Activated CD4-positive, alpha-beta memory T cell treated with anti-CD3 and anti-CD28 coated beads for 36 hours (primary cell): ENCODE measurements at regions not wholly inside any gene's neighbourhood (a gene's known extent, or its start where the extent isn't known, plus 50 kb on each side); places are given as distances from the start of the nearest gene placed in this dataset.
"Not testable (repeated sequence)": the region's sequence is repeated elsewhere in the genome, so short reads cannot be mapped to it uniquely, and the experiment has no call there.

ENCODE experiments used
- CTCF ChIA-PET: fragments of 350-600 bp; sonication (Branson Sonifier 250); formaldehyde crosslinking; loops from one replicate; lab custom pipeline; 2021; ENCODE audit warnings: antibody characterized with exemption, inconsistent platforms; lab: Charles Lee
- POLR2A ChIA-PET: fragments of 350-600 bp; sonication (Branson Sonifier 250); formaldehyde crosslinking; loops from one replicate; lab custom pipeline; 2021; ENCODE audit warnings: antibody characterized with exemption; lab: Charles Lee
- DNase-seq: peaks from one replicate; pipeline ENCODE4 v3.0.0-alpha.2; 2020
- H3K27ac Mint-ChIP-seq: one replicate; pipeline ENCODE4 v1.8.0; 2021; ENCODE audit warnings: mixed read lengths
- H3K27me3 Mint-ChIP-seq: one replicate; pipeline ENCODE4 v1.8.0; 2021; ENCODE audit warnings: mixed read lengths
- H3K36me3 Mint-ChIP-seq: one replicate; pipeline ENCODE4 v1.8.0; 2021; ENCODE audit warnings: mixed read lengths
- H3K4me1 Mint-ChIP-seq: one replicate; pipeline ENCODE4 v1.8.0; 2021; ENCODE audit warnings: low read depth, mixed read lengths
- H3K4me3 Mint-ChIP-seq: one replicate; pipeline ENCODE4 v1.8.0; 2021; ENCODE audit warnings: mild to moderate bottlenecking, mixed read lengths
- H3K9me3 Mint-ChIP-seq: one replicate; pipeline ENCODE4 v1.8.0; 2021; ENCODE audit warnings: mixed read lengths
- intact Hi-C: fragments of 100-400 bp; cut with micrococcal nuclease; formaldehyde crosslinking; loops from one replicate; pipeline ENCODE4 v1.15.1; 2023

DNA sequence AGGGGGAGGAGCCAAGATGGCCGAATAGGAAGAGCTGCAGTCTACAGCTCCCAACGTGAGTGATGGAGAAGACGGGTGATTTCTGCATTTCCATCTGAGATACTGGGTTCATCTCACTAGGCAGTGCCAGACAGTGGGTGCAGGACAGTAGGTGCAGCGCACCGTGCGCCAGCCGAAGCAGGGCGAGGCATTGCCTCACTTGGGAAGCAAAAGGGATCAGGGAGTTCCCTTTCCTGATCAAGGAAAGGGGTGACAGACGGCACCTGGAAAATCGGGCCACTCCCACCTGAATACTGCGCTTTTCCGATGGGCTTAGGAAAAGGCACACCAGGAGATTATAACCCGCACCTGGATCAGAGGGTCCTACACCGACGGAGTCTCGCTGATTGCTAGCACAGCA lies 121.1 kb upstream of the SESTD1 start:
- H3K27me3 Mint-ChIP-seq, intact Hi-C loops, H3K4me1 Mint-ChIP-seq, DNase-seq, H3K4me3 Mint-ChIP-seq, H3K27ac Mint-ChIP-seq, H3K9me3 Mint-ChIP-seq, POLR2A ChIA-PET, H3K36me3 Mint-ChIP-seq, CTCF ChIA-PET: not testable (repeated sequence)

DNA sequence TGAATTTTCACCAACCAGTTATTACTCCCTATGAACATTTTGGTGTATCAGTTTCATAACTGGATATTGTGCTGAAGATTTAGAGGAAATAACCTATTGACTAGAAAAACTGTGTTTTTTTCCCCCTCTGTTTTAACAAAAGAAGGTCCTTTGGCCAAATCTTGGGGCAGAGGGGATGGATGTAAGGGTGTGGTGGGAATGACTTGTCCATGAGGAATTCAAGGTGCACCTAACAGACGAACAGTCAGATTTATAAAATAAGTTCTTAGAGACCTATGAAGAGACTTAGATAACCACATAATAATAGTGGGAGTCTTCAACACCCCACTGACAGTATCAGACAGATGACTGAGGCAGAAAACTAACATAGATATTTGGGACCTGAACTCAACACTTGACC lies 119.3 kb upstream of the SESTD1 start:
- Mint-ChIP-seq H3K36me3 (no peaks in the 10 kb centered on the region), H3K27me3 (peaks cover 3% of the 10 kb centered on the region), H3K27ac (no peak overlapping the region), H3K9me3 (no peaks in the 10 kb centered on the region), H3K4me3 (no peak overlapping the region), H3K4me1 (no peaks in the 10 kb centered on the region)
- POLR2A ChIA-PET, result no interaction called here
- no peak for DNase-seq
- intact Hi-C loops, result no loop called here
- CTCF ChIA-PET, result no interaction called here

DNA sequence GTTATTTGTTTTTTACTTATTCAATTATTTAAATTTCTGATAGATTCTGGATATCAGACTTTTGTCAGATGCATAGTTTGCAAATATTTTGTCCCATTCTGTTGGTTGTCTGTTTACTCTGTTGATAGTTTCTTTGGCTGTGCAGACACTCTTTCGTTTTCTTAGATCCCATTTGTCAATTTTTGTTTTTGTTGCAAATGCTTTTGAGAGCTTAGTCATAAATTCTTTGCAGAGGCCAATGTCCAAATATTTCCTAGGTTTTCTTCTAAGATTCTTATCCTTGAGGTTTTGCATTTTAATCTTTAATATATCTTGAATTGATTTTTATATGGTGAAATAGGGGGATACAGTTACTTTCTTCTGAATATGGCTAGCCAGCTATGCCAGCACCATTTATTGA lies 112.7 kb upstream of the SESTD1 start:
- H3K27me3 Mint-ChIP-seq, result peaks cover 6% of the 10 kb centered on the region

GRCh38 chr2:179376881-179377280 lies 112.2 kb upstream of the SESTD1 start:
- no peaks in the 10 kb centered on the region for H3K9me3 Mint-ChIP-seq
- DNase-seq, result no peak
- ChIA-PET POLR2A (no interaction called here), CTCF (no interaction called here)
- H3K4me3 Mint-ChIP-seq, result no peak overlapping the region
- H3K36me3 Mint-ChIP-seq, result no peaks in the 10 kb centered on the region
- H3K27ac Mint-ChIP-seq, result no peak overlapping the region
- intact Hi-C loops, result no loop called here
- no peaks in the 10 kb centered on the region for H3K4me1 Mint-ChIP-seq
- peaks cover 6% of the 10 kb centered on the region for H3K27me3 Mint-ChIP-seq

More for the DNA sequence above, 112.7 kb upstream of the SESTD1 start:
- no peak for DNase-seq
- no peak overlapping the region for H3K4me3 Mint-ChIP-seq
- H3K36me3 Mint-ChIP-seq, result no peaks in the 10 kb centered on the region
- intact Hi-C loops, result no loop called here
- ChIA-PET POLR2A (no interaction called here), CTCF (no interaction called here)
- H3K9me3 Mint-ChIP-seq, result no peaks in the 10 kb centered on the region
- H3K4me1 Mint-ChIP-seq, result no peaks in the 10 kb centered on the region
- no peak overlapping the region for H3K27ac Mint-ChIP-seq

DNA sequence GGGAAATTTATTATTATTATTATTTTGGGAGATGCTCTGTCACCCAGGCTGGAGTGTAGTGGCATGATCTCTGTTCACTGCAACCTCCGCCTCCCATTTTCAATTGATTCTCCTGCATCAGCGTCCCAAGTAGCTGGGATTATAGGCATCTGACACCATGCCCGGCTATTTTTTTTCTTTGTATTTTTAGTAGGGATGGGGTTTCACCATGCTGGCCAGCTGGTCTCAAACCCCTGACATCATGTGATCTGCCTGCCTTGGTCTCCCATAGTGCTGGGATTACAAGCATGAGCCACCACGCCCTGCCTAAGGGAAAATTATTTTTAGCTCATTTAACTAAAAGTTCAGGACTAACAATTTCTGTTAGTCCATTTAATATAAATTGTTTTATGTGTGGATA lies 109.2 kb upstream of the SESTD1 start:
- intact Hi-C loops, result no loop called here
- H3K27me3 Mint-ChIP-seq, result peaks cover 5% of the 10 kb centered on the region
- DNase-seq, result no peak
- POLR2A ChIA-PET, result no interaction called here
- no peaks in the 10 kb centered on the region for H3K9me3 Mint-ChIP-seq
- H3K36me3 Mint-ChIP-seq, result no peaks in the 10 kb centered on the region
- CTCF ChIA-PET, result no interaction called here
- no peak overlapping the region for H3K27ac Mint-ChIP-seq
- no peaks in the 10 kb centered on the region for H3K4me1 Mint-ChIP-seq
- H3K4me3 Mint-ChIP-seq, result no peak overlapping the region

DNA sequence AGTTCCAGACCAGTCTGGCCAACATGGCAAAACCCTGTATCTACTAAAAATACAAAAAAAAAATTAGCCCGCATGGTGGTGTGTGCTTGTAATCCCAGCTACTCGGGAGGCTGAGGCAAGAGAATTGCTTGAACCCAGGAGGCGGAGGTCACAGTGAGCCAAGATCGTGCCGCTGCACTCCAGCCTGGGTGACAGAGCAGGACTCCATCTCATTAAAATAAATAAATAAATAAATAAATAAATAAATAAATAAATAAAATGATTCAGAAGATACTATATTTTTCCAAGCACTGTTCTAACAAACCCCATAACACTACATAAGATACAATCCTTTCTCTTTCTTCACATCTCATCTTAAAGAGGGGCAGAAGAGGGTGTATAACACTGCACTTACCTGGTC lies 100.9 kb upstream of the SESTD1 start:
- H3K36me3 Mint-ChIP-seq, H3K27ac Mint-ChIP-seq, CTCF ChIA-PET, intact Hi-C loops, H3K4me3 Mint-ChIP-seq, H3K9me3 Mint-ChIP-seq, POLR2A ChIA-PET, H3K27me3 Mint-ChIP-seq, H3K4me1 Mint-ChIP-seq, DNase-seq: not testable (repeated sequence)

DNA sequence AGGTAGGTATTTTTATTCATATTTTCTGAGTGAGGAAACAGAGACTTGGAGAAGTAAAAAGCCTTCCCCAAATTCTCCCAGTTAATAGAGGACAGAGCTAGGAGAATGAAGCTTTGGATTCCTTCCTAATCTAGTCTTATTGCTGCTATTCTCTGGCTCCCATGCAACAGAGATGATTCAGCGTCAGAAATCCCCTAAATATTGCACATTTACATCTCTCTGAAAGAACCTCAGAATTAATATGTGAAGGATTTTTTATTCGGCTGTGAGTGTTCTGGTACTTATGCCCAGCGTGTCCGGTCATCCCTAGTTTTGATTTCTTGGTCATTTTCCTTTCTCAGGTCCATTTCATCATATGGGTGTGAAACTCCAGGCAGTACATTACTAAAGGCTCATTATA lies 91.2 kb upstream of the SESTD1 start:
- Mint-ChIP-seq H3K4me3 (no peak overlapping the region), H3K27me3 (no peaks in the 10 kb centered on the region), H3K4me1 (no peaks in the 10 kb centered on the region), H3K9me3 (no peaks in the 10 kb centered on the region), H3K36me3 (no peaks in the 10 kb centered on the region), H3K27ac (no peak overlapping the region)
- intact Hi-C loops, result no loop called here
- no peak for DNase-seq
- ChIA-PET CTCF (no interaction called here), POLR2A (no interaction called here)

- no peak for DNase-seq
- intact Hi-C loops, result no loop called here
- H3K27ac Mint-ChIP-seq, result no peak overlapping the region
- no peak overlapping the region for H3K4me3 Mint-ChIP-seq
- H3K36me3 Mint-ChIP-seq, result no peaks in the 10 kb centered on the region
- ChIA-PET CTCF (no interaction called here), POLR2A (no interaction called here)
- H3K27me3 Mint-ChIP-seq, result no peaks in the 10 kb centered on the region
- no peaks in the 10 kb centered on the region for H3K9me3 Mint-ChIP-seq
- no peaks in the 10 kb centered on the region for H3K4me1 Mint-ChIP-seq
Observed at GRCh38 chr2:179354739-179355537, 90.3 kb upstream of the SESTD1 start.

DNA sequence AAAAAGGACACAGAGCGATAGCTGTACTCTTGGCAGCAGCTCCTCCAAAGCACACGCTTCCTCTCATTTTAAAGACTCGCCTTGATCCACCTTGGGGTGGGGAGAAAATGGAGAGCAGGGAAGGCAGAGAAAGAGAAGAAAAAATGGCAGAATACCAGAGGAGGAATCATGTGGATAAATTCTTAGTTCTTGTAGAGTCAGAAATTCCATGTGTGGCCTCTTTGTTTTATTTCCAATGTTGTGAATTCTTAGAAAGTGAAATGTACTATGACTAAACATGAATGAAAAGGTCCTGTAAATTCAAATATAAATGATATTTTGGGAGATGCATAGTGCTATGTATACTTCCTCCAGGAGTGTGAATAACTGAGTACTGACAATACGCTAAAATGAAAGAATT lies 89.7 kb upstream of the SESTD1 start:
- DNase-seq, result no peak
- H3K4me1 Mint-ChIP-seq, result no peaks in the 10 kb centered on the region
- H3K4me3 Mint-ChIP-seq, result no peak overlapping the region
- H3K36me3 Mint-ChIP-seq, result no peaks in the 10 kb centered on the region
- ChIA-PET CTCF (no interaction called here), POLR2A (no interaction called here)
- no peaks in the 10 kb centered on the region for H3K27me3 Mint-ChIP-seq
- intact Hi-C loops, result no loop called here
- H3K27ac Mint-ChIP-seq, result no peak overlapping the region
- no peaks in the 10 kb centered on the region for H3K9me3 Mint-ChIP-seq

DNA sequence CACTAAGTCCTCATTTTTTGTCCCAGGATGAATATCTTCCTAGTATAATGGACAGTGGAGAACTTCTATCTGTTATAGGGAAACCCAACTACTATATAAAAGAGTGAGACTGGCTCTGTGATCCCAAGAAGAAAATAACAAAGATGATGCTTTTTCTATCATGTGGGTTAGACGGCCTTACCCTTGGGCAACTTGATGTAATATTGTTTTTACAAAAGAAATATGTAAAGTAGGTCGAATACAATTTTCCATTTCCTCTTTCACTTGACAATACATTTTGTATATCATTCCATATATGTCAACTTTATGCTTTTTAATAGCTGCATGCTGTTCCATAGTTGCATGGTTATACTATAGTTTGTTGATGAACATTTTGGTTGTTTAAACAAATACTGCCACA lies 87.5 kb upstream of the SESTD1 start:
- ChIA-PET CTCF (no interaction called here), POLR2A (no interaction called here)
- H3K9me3 Mint-ChIP-seq, result no peaks in the 10 kb centered on the region
- intact Hi-C loops, result no loop called here
- H3K27me3 Mint-ChIP-seq, result peaks cover 1% of the 10 kb centered on the region
- H3K4me1 Mint-ChIP-seq, result no peaks in the 10 kb centered on the region
- no peaks in the 10 kb centered on the region for H3K36me3 Mint-ChIP-seq
- no peak overlapping the region for H3K4me3 Mint-ChIP-seq
- no peak for DNase-seq
- H3K27ac Mint-ChIP-seq, result no peak overlapping the region

DNA sequence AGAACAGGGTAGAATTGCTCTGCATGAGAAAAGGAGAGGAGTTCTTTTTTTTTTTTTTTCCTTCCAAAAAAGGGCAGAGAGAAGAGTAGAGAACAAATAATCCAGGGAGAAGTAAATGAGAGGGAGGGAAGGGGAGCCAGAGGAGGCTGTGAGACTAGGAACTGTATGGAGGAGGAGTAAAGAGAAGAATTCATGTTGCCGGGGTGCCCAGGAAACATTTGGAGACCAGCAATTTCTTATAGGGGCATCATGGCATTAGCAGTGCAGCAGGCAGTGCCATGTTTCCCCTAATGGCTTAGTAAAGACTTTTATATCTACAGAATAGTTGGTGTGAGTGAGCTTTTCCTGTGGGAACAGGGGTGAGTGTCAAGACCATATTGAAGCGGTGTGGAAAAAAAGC lies 86.4 kb upstream of the SESTD1 start:
- H3K9me3 Mint-ChIP-seq, result no peaks in the 10 kb centered on the region
- no peak overlapping the region for H3K4me3 Mint-ChIP-seq
- POLR2A ChIA-PET, result no interaction called here
- no peaks in the 10 kb centered on the region for H3K4me1 Mint-ChIP-seq
- DNase-seq, result no peak
- intact Hi-C loops, result no loop called here
- no peak overlapping the region for H3K27ac Mint-ChIP-seq
- no peaks in the 10 kb centered on the region for H3K36me3 Mint-ChIP-seq
- peaks cover 1% of the 10 kb centered on the region for H3K27me3 Mint-ChIP-seq
- CTCF ChIA-PET, result no interaction called here

GRCh38 chr2:179349670-179350303 lies 85.2 kb upstream of the SESTD1 start:
- no peak for DNase-seq
- no peak overlapping the region for H3K4me3 Mint-ChIP-seq
- H3K27ac Mint-ChIP-seq, result no peak overlapping the region
- ChIA-PET POLR2A (no interaction called here), CTCF (no interaction called here)
- no peaks in the 10 kb centered on the region for H3K9me3 Mint-ChIP-seq
- H3K36me3 Mint-ChIP-seq, result no peaks in the 10 kb centered on the region
- intact Hi-C loops, result no loop called here
- H3K27me3 Mint-ChIP-seq, result peaks cover 1% of the 10 kb centered on the region
- H3K4me1 Mint-ChIP-seq, result no peaks in the 10 kb centered on the region

DNA sequence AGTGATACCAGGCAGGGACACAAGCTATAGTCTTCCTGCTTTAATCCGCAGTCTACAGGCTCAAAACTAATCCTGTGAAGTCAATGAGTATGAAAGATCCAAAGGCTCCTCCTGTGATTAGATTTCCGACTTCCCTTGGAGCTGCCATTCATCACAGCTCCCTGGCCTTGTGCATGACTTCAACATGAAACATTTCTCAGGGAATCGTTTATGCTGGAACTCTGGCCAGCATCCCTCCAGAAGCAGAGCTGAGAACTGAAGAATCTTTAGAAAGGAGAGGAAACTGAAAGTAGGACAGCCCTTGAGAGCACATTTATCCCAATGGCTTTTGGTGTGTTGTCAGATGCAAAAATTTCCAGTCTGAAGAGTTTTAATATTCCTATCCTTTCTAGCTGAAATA lies 84.3 kb upstream of the SESTD1 start:
- H3K27me3 Mint-ChIP-seq, result peaks cover 1% of the 10 kb centered on the region
- no peaks in the 10 kb centered on the region for H3K36me3 Mint-ChIP-seq
- no peak overlapping the region for H3K4me3 Mint-ChIP-seq
- intact Hi-C loops, result no loop called here
- CTCF ChIA-PET, result interaction anchor here (0.9 kb wide), 1 partner anchor 25 kb away, joined by 3 read pairs; no protein-coding TSS in a partner anchor
- no peak for DNase-seq
- H3K4me1 Mint-ChIP-seq, result no peaks in the 10 kb centered on the region
- H3K27ac Mint-ChIP-seq, result no peak overlapping the region
- no peaks in the 10 kb centered on the region for H3K9me3 Mint-ChIP-seq
- POLR2A ChIA-PET, result no interaction called here
